ENCODE measurements at regions not wholly inside any gene's neighbourhood (a gene's known extent, or its start where the extent isn't known, plus 50 kb on each side); places are given as distances from the start of the nearest gene placed in this dataset.
"Not testable (repeated sequence)": the region's sequence is repeated elsewhere in the genome, so short reads cannot be mapped to it uniquely, and the experiment has no call there.

- no peak for TF ChIP-seq EZH2phosphoT487 (IDR thresholded peaks at IDR 0.05; ENCODE audit: low read depth, severe bottlenecking, unreplicated experiment)
- no peak for TF ChIP-seq EZH2 (IDR thresholded peaks at IDR 0.05; ENCODE audit: borderline replicate concordance)
- no peak for TF ChIP-seq CTCF (IDR thresholded peaks at IDR 0.05; ENCODE audit: poor library complexity)
- Histone ChIP-seq H3K9me2 (replicated peaks; ENCODE audit: insufficient read depth) (no peaks in the 10 kb centered on the region), H3K4me3 (no peak overlapping the region), H3K9me3 (ENCODE audit: low read depth) (no peaks in the 10 kb centered on the region), H3K27ac (no peak overlapping the region), H3K4me1 (ENCODE audit: insufficient read depth) (no peaks in the 10 kb centered on the region), H3K27me3 (no peaks in the 10 kb centered on the region), H3K79me2 (no peaks in the 10 kb centered on the region), H4K20me1 (ENCODE audit: insufficient read depth, poor library complexity, severe bottlenecking) (no peaks in the 10 kb centered on the region), H2AFZ (no peak overlapping the region), H3K4me2 (no peak overlapping the region), H3K36me3 (replicated peaks; ENCODE audit: insufficient read depth, low read depth) (no peaks in the 10 kb centered on the region)
- DNase-seq (ENCODE audit: low spot score) = no peak
- WGBS (ENCODE audit: low lambda C conversion rate, missing lambda C conversion rate) = 98% methylated on average over 4 of the region's 4 CpGs
Measured at GRCh38 chr13:42381165-42381425, 109.1 kb downstream of the AKAP11 start.

- not testable (repeated sequence) for H3K36me3 ChIP-seq (replicated peaks; ENCODE audit: insufficient read depth, low read depth); H4K20me1 ChIP-seq (ENCODE audit: insufficient read depth, poor library complexity, severe bottlenecking); H3K27ac ChIP-seq; DNase-seq (ENCODE audit: low spot score); H3K4me3 ChIP-seq; H3K9me3 ChIP-seq (ENCODE audit: low read depth); H3K79me2 ChIP-seq; H3K4me2 ChIP-seq; H3K4me1 ChIP-seq (ENCODE audit: insufficient read depth); H3K27me3 ChIP-seq; H3K9me2 ChIP-seq (replicated peaks; ENCODE audit: insufficient read depth); H2AFZ ChIP-seq
- 96% methylated on average over 8 of the region's 8 CpGs for WGBS (ENCODE audit: low lambda C conversion rate, missing lambda C conversion rate)
Measured at GRCh38 chr13:42381426-42381825, 109.5 kb downstream of the AKAP11 start.

GRCh38 chr13:42383025-42383424, 111.1 kb downstream of the AKAP11 start:
- Histone ChIP-seq H3K27me3 (no peaks in the 10 kb centered on the region), H3K79me2 (no peaks in the 10 kb centered on the region), H3K9me3 (ENCODE audit: low read depth) (no peaks in the 10 kb centered on the region), H2AFZ (no peak overlapping the region), H3K9me2 (replicated peaks; ENCODE audit: insufficient read depth) (no peaks in the 10 kb centered on the region), H3K27ac (no peak overlapping the region), H3K4me2 (no peak overlapping the region), H4K20me1 (ENCODE audit: insufficient read depth, poor library complexity, severe bottlenecking) (no peaks in the 10 kb centered on the region), H3K4me3 (no peak overlapping the region), H3K4me1 (ENCODE audit: insufficient read depth) (no peaks in the 10 kb centered on the region), H3K36me3 (replicated peaks; ENCODE audit: insufficient read depth, low read depth) (no peaks in the 10 kb centered on the region)
- TF ChIP-seq CTCF (IDR thresholded peaks at IDR 0.05; ENCODE audit: poor library complexity) (no peak), EZH2phosphoT487 (IDR thresholded peaks at IDR 0.05; ENCODE audit: low read depth, severe bottlenecking, unreplicated experiment) (no peak), EZH2 (IDR thresholded peaks at IDR 0.05; ENCODE audit: borderline replicate concordance) (no peak)
- WGBS (ENCODE audit: low lambda C conversion rate, missing lambda C conversion rate) = 55% methylated on average over 7 of the region's 7 CpGs
- no peak for DNase-seq (ENCODE audit: low spot score)

GRCh38 chr13:42384265-42384664, 112.3 kb downstream of the AKAP11 start:
- Histone ChIP-seq H3K36me3 (replicated peaks; ENCODE audit: insufficient read depth, low read depth) (no peaks in the 10 kb centered on the region), H3K4me1 (ENCODE audit: insufficient read depth) (no peaks in the 10 kb centered on the region), H3K4me3 (no peak overlapping the region), H4K20me1 (ENCODE audit: insufficient read depth, poor library complexity, severe bottlenecking) (no peaks in the 10 kb centered on the region), H3K27me3 (no peaks in the 10 kb centered on the region), H3K79me2 (no peaks in the 10 kb centered on the region), H3K9me2 (replicated peaks; ENCODE audit: insufficient read depth) (no peaks in the 10 kb centered on the region), H2AFZ (no peak overlapping the region), H3K9me3 (ENCODE audit: low read depth) (no peaks in the 10 kb centered on the region), H3K27ac (no peak overlapping the region), H3K4me2 (no peak overlapping the region)
- DNase-seq (ENCODE audit: low spot score) = peak; percentile 66
- TF ChIP-seq CTCF (IDR thresholded peaks at IDR 0.05; ENCODE audit: poor library complexity) (no peak), EZH2phosphoT487 (IDR thresholded peaks at IDR 0.05; ENCODE audit: low read depth, severe bottlenecking, unreplicated experiment) (no peak), EZH2 (IDR thresholded peaks at IDR 0.05; ENCODE audit: borderline replicate concordance) (no peak)
- WGBS (ENCODE audit: low lambda C conversion rate, missing lambda C conversion rate) = 89% methylated on average over 3 of the region's 3 CpGs

All from hepatocyte (in vitro differentiated cells).